ENCODE measurements at regions not wholly inside any gene's neighbourhood (a gene's known extent, or its start where the extent isn't known, plus 50 kb on each side); places are given as distances from the start of the nearest gene placed in this dataset.

- no peak for TF ChIP-seq CTCF (IDR thresholded peaks at IDR 0.05; ENCODE audit: low read length)
- TF ChIP-seq EZH2 (IDR thresholded peaks at IDR 0.05; ENCODE audit: borderline replicate concordance, low read length), result no peak
Measured at GRCh38 chr2:204431529-204431928, 113.7 kb upstream of the PARD3B start.
